ENCODE measurements at regions not wholly inside any gene's neighbourhood (a gene's known extent, or its start where the extent isn't known, plus 50 kb on each side); places are given as distances from the start of the nearest gene placed in this dataset.

DNA sequence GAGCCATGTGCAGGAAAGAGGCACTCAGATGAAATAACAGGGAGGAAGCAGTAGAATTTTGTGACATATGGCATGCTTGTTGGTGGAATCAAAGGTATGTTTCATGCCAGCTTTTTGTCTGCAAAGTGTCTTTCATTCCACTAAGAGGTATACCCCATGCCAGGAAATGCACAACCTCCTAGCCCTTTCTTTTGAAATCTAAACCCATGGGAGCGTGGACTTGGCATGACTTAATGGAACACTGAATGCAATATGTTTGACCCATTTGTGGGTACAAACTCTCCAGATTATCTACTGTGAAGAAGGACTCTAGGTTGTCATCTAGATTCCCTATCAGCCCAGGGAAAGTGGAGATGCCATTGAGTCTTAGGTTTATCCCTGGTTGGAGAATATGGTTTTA, 338.3 kb upstream of the TEX13C start:
- intact Hi-C loops (cut with DNase I), result no loop called here

GRCh38 chrX:124984140-124984813, 335.4 kb upstream of the TEX13C start:
- DNase-seq (no peak), ATAC-seq (no peak)
- intact Hi-C loops (cut with DNase I), result no loop called here
- Histone ChIP-seq H3K9me3 (no peaks in the 10 kb centered on the region), H3K36me3 (no peaks in the 10 kb centered on the region), H3K27ac (no peak overlapping the region), H3K4me1 (no peaks in the 10 kb centered on the region), H3K4me3 (no peak overlapping the region), H3K27me3 (no peaks in the 10 kb centered on the region)
- WGBS, 4 donors, result 47 to 59% (median 52%) methylated on average over 3 of the region's 3 CpGs
- no peak for TF ChIP-seq POLR2A (IDR thresholded peaks at IDR 0.05)
- TF ChIP-seq CTCF (IDR thresholded peaks at IDR 0.05), result no peak

More for the DNA sequence above, 338.3 kb upstream of the TEX13C start:
- H3K9me3 ChIP-seq, result no peaks in the 10 kb centered on the region
- no peak overlapping the region for H3K27ac ChIP-seq
- H3K4me3 ChIP-seq, result no peak overlapping the region
- WGBS, 4 donors, result 47 to 78% (median 63%) methylated on average over 1 of the region's 1 CpG
- no peaks in the 10 kb centered on the region for H3K4me1 ChIP-seq
- no peak for DNase-seq
- H3K27me3 ChIP-seq, result no peaks in the 10 kb centered on the region
- no peak for ATAC-seq
- TF ChIP-seq POLR2A (IDR thresholded peaks at IDR 0.05), result no peak
- TF ChIP-seq CTCF (IDR thresholded peaks at IDR 0.05), result no peak
- H3K36me3 ChIP-seq, result no peaks in the 10 kb centered on the region

DNA sequence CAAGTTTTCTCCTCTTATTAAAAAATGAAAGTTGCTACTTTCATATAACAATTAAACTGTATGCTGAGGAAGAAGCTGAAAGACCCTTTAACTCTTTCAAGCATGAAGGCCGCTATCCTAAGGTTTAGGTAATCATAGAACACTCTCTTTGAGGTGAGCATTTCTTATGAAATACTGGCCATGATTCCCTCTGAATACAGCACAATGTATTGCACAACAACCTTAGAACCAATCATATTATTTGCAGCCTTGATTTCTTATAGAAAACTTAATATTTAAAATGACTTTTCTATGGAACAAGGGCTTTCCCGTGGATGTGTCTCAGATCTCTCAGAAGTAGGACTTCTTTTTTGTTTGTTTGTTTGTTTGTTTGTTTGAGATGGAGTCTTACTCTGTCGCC, 333.4 kb upstream of the TEX13C start:
- 68 to 83% (median 79%) methylated on average over 3 of the region's 3 CpGs for WGBS, 4 donors
- Histone ChIP-seq H3K4me1 (no peaks in the 10 kb centered on the region), H3K36me3 (no peaks in the 10 kb centered on the region), H3K27ac (no peak overlapping the region), H3K9me3 (no peaks in the 10 kb centered on the region), H3K4me3 (no peak overlapping the region), H3K27me3 (no peaks in the 10 kb centered on the region)
- no peak for ATAC-seq
- no peak for DNase-seq
- TF ChIP-seq CTCF (IDR thresholded peaks at IDR 0.05) (no peak), POLR2A (IDR thresholded peaks at IDR 0.05) (no peak)
- intact Hi-C loops (cut with DNase I), result no loop called here

DNA sequence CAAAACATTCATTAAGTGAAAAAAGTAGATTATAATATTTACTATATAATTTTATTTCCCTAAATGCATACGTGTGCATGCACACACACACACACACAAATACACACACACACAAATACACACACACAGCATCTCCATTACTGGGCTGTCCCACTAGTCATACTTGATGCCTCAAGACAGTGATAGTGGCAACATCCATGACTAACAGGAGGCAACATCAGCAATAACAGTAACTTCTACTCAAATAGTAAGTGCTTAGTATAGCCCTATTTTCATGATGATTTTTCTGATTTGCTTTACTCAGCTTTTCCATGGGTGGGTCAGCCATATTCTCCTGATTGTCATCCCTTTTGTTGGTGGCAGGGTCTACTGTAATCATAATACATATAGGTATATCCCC, 325.9 kb upstream of the TEX13C start:
- intact Hi-C loops (cut with DNase I), result no loop called here
- Histone ChIP-seq H3K4me1 (no peaks in the 10 kb centered on the region), H3K9me3 (no peaks in the 10 kb centered on the region), H3K27ac (no peak overlapping the region), H3K27me3 (no peaks in the 10 kb centered on the region), H3K36me3 (no peaks in the 10 kb centered on the region), H3K4me3 (no peak overlapping the region)
- 53 to 91% (median 79%) methylated on average over 1 of the region's 1 CpG for WGBS, 4 donors
- ATAC-seq, result no peak
- no peak for TF ChIP-seq CTCF (IDR thresholded peaks at IDR 0.05)
- no peak for TF ChIP-seq POLR2A (IDR thresholded peaks at IDR 0.05)
- DNase-seq, result no peak

All from heart left ventricle (tissue), 16 donors.